GM12878 (cell line): ENCODE measurements at regions not wholly inside any gene's neighbourhood (a gene's known extent, or its start where the extent isn't known, plus 50 kb on each side); places are given as distances from the start of the nearest gene placed in this dataset.
A peak's percentile ranks its signal among the peaks of the same experiment; 100 is the strongest.

ENCODE experiments used
- BACH1 ChIP-seq: fragments of 450-650 bp; IDR thresholded peaks from 2 replicates; pipeline ENCODE4 v1.6.1; 2017; ENCODE audit warnings: mild to moderate bottlenecking, borderline replicate concordance
- CHD1 ChIP-seq: IDR thresholded peaks from 2 replicates; pipeline ENCODE4 v1.6.1; 2012; ENCODE audit warnings: low read depth, low read length, improper control_type of control experiment
- IKZF1 ChIP-seq: fragments of 450-650 bp; conservative IDR thresholded peaks from 2 replicates; pipeline ENCODE4 v1.6.1; 2017; ENCODE audit warnings: antibody characterized with exemption, mild to moderate bottlenecking
- IRF4 ChIP-seq: IDR thresholded peaks from 2 replicates; pipeline ENCODE4 v1.6.1; 2011; ENCODE audit warnings: low read depth, low read length
- POU2F2 ChIP-seq: IDR thresholded peaks from 3 replicates; pipeline ENCODE4 v1.6.1; 2011; ENCODE audit warnings: low read depth, mild to moderate bottlenecking, low read length, borderline replicate concordance
- RELA ChIP-seq: fragments of 450-650 bp; IDR thresholded peaks from 2 replicates; pipeline ENCODE4 v1.8.0; 2014; ENCODE audit warnings: borderline replicate concordance; ENCODE audit not compliant: partially characterized antibody
- SIX5 ChIP-seq: IDR thresholded peaks from 2 replicates; pipeline ENCODE4 v1.6.1; 2011; ENCODE audit warnings: mild to moderate bottlenecking, low read depth, low read length, moderate library complexity; ENCODE audit not compliant: severe bottlenecking
- SMC3 ChIP-seq: IDR thresholded peaks from 2 replicates; pipeline ENCODE4 v1.6.1; 2011; ENCODE audit warnings: low read length, improper control_type of control experiment, borderline replicate concordance
- YBX1 ChIP-seq: fragments of 450-650 bp; IDR thresholded peaks from 2 replicates; pipeline ENCODE4 v1.6.1; 2016; ENCODE audit warnings: antibody characterized with exemption
- ZBTB4 ChIP-seq: fragments of 450-650 bp; formaldehyde crosslinking; IDR thresholded peaks from 2 replicates; pipeline ENCODE4 v1.4.0; 2022; ENCODE audit warnings: mild to moderate bottlenecking, moderate library complexity
- ZNF384 ChIP-seq: IDR thresholded peaks from 2 replicates; pipeline ENCODE4 v1.6.1; 2012; ENCODE audit warnings: low read depth, mild to moderate bottlenecking, low read length, improper control_type of control experiment, borderline replicate concordance
- TF ChIP-seq, protein P1 (sequence below): fragments of 450-650 bp; IDR thresholded peaks from 2 replicates; pipeline ENCODE4 v1.6.1; 2016; ENCODE audit warnings: mild to moderate bottlenecking, moderate library complexity, borderline replicate concordance
- TF ChIP-seq, protein P2 (sequence below): IDR thresholded peaks from 2 replicates; pipeline ENCODE4 v1.6.1; 2012; ENCODE audit warnings: low read depth, low read length, improper control_type of control experiment
- TF ChIP-seq, protein P3 (sequence below): fragments of 450-650 bp; IDR thresholded peaks from 2 replicates; pipeline ENCODE4 v1.6.1; 2017; ENCODE audit warnings: mild to moderate bottlenecking, moderate library complexity
- TF ChIP-seq, protein P4 (sequence below): fragments of 450-650 bp; IDR thresholded peaks from 2 replicates; pipeline ENCODE4 v1.6.1; 2014; ENCODE audit warnings: mild to moderate bottlenecking

- TF ChIP-seq, protein P1, sequence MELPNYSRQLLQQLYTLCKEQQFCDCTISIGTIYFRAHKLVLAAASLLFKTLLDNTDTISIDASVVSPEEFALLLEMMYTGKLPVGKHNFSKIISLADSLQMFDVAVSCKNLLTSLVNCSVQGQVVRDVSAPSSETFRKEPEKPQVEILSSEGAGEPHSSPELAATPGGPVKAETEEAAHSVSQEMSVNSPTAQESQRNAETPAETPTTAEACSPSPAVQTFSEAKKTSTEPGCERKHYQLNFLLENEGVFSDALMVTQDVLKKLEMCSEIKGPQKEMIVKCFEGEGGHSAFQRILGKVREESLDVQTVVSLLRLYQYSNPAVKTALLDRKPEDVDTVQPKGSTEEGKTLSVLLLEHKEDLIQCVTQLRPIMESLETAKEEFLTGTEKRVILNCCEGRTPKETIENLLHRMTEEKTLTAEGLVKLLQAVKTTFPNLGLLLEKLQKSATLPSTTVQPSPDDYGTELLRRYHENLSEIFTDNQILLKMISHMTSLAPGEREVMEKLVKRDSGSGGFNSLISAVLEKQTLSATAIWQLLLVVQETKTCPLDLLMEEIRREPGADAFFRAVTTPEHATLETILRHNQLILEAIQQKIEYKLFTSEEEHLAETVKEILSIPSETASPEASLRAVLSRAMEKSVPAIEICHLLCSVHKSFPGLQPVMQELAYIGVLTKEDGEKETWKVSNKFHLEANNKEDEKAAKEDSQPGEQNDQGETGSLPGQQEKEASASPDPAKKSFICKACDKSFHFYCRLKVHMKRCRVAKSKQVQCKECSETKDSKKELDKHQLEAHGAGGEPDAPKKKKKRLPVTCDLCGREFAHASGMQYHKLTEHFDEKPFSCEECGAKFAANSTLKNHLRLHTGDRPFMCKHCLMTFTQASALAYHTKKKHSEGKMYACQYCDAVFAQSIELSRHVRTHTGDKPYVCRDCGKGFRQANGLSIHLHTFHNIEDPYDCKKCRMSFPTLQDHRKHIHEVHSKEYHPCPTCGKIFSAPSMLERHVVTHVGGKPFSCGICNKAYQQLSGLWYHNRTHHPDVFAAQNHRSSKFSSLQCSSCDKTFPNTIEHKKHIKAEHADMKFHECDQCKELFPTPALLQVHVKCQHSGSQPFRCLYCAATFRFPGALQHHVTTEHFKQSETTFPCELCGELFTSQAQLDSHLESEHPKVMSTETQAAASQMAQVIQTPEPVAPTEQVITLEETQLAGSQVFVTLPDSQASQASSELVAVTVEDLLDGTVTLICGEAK: peak; percentile 79
- TF ChIP-seq ZBTB4 (CRISPR knock-in tag): no peak
- TF ChIP-seq IKZF1: peak; percentile 80
- no peak for TF ChIP-seq YBX1
- TF ChIP-seq, protein P2, sequence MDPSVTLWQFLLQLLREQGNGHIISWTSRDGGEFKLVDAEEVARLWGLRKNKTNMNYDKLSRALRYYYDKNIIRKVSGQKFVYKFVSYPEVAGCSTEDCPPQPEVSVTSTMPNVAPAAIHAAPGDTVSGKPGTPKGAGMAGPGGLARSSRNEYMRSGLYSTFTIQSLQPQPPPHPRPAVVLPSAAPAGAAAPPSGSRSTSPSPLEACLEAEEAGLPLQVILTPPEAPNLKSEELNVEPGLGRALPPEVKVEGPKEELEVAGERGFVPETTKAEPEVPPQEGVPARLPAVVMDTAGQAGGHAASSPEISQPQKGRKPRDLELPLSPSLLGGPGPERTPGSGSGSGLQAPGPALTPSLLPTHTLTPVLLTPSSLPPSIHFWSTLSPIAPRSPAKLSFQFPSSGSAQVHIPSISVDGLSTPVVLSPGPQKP: no peak; the same call in 1 of the 2 replicates
- TF ChIP-seq ZNF384: no peak
- no peak for TF ChIP-seq IRF4
- no peak for TF ChIP-seq SMC3
- TF ChIP-seq, protein P3, sequence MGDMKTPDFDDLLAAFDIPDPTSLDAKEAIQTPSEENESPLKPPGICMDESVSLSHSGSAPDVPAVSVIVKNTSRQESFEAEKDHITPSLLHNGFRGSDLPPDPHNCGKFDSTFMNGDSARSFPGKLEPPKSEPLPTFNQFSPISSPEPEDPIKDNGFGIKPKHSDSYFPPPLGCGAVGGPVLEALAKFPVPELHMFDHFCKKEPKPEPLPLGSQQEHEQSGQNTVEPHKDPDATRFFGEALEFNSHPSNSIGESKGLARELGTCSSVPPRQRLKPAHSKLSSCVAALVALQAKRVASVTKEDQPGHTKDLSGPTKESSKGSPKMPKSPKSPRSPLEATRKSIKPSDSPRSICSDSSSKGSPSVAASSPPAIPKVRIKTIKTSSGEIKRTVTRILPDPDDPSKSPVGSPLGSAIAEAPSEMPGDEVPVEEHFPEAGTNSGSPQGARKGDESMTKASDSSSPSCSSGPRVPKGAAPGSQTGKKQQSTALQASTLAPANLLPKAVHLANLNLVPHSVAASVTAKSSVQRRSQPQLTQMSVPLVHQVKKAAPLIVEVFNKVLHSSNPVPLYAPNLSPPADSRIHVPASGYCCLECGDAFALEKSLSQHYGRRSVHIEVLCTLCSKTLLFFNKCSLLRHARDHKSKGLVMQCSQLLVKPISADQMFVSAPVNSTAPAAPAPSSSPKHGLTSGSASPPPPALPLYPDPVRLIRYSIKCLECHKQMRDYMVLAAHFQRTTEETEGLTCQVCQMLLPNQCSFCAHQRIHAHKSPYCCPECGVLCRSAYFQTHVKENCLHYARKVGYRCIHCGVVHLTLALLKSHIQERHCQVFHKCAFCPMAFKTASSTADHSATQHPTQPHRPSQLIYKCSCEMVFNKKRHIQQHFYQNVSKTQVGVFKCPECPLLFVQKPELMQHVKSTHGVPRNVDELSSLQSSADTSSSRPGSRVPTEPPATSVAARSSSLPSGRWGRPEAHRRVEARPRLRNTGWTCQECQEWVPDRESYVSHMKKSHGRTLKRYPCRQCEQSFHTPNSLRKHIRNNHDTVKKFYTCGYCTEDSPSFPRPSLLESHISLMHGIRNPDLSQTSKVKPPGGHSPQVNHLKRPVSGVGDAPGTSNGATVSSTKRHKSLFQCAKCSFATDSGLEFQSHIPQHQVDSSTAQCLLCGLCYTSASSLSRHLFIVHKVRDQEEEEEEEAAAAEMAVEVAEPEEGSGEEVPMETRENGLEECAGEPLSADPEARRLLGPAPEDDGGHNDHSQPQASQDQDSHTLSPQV: no peak
- TF ChIP-seq BACH1: 0 out of 2 replicates have a peak, but pooled peaks have one; percentile 42
- TF ChIP-seq CHD1: no peak
- TF ChIP-seq, protein P4, sequence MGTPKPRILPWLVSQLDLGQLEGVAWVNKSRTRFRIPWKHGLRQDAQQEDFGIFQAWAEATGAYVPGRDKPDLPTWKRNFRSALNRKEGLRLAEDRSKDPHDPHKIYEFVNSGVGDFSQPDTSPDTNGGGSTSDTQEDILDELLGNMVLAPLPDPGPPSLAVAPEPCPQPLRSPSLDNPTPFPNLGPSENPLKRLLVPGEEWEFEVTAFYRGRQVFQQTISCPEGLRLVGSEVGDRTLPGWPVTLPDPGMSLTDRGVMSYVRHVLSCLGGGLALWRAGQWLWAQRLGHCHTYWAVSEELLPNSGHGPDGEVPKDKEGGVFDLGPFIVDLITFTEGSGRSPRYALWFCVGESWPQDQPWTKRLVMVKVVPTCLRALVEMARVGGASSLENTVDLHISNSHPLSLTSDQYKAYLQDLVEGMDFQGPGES: peak; percentile 65; the same call in 1 of the 2 replicates
- no peak for TF ChIP-seq SIX5
- no peak for TF ChIP-seq RELA
- 0 out of 3 replicates have a peak, but pooled peaks have one; percentile 25 for TF ChIP-seq POU2F2
These were observed 146.9 kb downstream of the GPR85 start (continued) for GRCh38 chr7:112939574-112940313.
